ENCODE measurements at regions not wholly inside any gene's neighbourhood (a gene's known extent, or its start where the extent isn't known, plus 50 kb on each side); places are given as distances from the start of the nearest gene placed in this dataset.

DNA sequence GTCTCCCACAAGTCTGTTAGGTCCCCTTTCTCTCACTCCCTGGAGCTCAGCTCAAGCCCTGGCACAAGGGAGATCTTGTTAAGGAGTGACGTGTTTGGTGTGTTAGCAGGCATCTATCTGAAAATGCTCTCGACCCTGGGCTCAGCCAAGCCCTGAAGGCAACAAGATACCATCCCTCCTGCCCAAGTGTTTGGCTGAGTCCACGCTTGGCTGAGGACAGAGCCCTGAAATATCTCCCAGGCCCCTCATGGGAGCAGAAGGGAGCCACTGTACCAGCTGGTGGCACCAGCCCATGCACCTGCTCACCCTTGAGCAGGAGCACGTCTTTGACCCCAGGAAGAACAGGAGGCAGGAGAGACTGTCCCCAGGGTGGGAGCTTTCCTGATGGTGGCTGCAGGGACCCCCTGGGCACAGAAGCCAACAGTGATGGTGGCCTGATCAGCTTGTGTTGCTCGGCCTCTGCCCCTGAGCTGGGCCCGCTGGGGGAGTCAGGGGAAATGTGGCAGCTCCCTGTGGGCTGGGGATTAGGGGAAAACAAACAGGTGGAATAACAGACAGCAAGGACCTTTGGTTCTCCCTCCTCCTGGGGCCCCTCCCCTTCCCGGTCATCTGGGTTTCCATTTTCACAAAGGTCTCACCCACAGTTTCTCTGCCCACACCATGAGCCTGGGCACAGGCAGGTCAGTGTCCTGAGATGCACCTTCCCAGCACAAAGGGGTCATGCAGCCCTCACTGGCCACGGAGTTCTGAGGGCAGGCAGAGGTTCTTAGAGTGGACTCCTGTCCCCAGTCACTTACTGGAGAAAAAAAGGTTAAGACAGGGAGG, 91.6 kb downstream of the RHOB start:
- TF ChIP-seq EGR1 (IDR thresholded peaks at IDR 0.05; ENCODE audit: borderline replicate concordance, low read depth, low read length) (no peak), POLR2AphosphoS5 (IDR thresholded peaks at IDR 0.05; ENCODE audit: low read depth, low read length) (no peak), EP300 (IDR thresholded peaks at IDR 0.05; ENCODE audit: borderline replicate concordance in 1 of 2, low read depth in 2 of 2, low read length in 2 of 2) (no peak), SIX5 (IDR thresholded peaks at IDR 0.05; ENCODE audit: low read depth, low read length) (no peak), EZH2 (IDR thresholded peaks at IDR 0.05; ENCODE audit: low read depth, low read length, severe bottlenecking) (no peak), RFX5 (IDR thresholded peaks at IDR 0.05; ENCODE audit: borderline replicate concordance, low read depth, low read length) (no peak)
- TF ChIP-seq, protein P1, sequence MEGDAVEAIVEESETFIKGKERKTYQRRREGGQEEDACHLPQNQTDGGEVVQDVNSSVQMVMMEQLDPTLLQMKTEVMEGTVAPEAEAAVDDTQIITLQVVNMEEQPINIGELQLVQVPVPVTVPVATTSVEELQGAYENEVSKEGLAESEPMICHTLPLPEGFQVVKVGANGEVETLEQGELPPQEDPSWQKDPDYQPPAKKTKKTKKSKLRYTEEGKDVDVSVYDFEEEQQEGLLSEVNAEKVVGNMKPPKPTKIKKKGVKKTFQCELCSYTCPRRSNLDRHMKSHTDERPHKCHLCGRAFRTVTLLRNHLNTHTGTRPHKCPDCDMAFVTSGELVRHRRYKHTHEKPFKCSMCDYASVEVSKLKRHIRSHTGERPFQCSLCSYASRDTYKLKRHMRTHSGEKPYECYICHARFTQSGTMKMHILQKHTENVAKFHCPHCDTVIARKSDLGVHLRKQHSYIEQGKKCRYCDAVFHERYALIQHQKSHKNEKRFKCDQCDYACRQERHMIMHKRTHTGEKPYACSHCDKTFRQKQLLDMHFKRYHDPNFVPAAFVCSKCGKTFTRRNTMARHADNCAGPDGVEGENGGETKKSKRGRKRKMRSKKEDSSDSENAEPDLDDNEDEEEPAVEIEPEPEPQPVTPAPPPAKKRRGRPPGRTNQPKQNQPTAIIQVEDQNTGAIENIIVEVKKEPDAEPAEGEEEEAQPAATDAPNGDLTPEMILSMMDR (IDR thresholded peaks at IDR 0.05; ENCODE audit: control extremely low read depth in 1 of 3, insufficient read depth in 1 of 3, low read depth in 1 of 3, low read length in 3 of 3) = no peak
- TF ChIP-seq, protein P2, sequence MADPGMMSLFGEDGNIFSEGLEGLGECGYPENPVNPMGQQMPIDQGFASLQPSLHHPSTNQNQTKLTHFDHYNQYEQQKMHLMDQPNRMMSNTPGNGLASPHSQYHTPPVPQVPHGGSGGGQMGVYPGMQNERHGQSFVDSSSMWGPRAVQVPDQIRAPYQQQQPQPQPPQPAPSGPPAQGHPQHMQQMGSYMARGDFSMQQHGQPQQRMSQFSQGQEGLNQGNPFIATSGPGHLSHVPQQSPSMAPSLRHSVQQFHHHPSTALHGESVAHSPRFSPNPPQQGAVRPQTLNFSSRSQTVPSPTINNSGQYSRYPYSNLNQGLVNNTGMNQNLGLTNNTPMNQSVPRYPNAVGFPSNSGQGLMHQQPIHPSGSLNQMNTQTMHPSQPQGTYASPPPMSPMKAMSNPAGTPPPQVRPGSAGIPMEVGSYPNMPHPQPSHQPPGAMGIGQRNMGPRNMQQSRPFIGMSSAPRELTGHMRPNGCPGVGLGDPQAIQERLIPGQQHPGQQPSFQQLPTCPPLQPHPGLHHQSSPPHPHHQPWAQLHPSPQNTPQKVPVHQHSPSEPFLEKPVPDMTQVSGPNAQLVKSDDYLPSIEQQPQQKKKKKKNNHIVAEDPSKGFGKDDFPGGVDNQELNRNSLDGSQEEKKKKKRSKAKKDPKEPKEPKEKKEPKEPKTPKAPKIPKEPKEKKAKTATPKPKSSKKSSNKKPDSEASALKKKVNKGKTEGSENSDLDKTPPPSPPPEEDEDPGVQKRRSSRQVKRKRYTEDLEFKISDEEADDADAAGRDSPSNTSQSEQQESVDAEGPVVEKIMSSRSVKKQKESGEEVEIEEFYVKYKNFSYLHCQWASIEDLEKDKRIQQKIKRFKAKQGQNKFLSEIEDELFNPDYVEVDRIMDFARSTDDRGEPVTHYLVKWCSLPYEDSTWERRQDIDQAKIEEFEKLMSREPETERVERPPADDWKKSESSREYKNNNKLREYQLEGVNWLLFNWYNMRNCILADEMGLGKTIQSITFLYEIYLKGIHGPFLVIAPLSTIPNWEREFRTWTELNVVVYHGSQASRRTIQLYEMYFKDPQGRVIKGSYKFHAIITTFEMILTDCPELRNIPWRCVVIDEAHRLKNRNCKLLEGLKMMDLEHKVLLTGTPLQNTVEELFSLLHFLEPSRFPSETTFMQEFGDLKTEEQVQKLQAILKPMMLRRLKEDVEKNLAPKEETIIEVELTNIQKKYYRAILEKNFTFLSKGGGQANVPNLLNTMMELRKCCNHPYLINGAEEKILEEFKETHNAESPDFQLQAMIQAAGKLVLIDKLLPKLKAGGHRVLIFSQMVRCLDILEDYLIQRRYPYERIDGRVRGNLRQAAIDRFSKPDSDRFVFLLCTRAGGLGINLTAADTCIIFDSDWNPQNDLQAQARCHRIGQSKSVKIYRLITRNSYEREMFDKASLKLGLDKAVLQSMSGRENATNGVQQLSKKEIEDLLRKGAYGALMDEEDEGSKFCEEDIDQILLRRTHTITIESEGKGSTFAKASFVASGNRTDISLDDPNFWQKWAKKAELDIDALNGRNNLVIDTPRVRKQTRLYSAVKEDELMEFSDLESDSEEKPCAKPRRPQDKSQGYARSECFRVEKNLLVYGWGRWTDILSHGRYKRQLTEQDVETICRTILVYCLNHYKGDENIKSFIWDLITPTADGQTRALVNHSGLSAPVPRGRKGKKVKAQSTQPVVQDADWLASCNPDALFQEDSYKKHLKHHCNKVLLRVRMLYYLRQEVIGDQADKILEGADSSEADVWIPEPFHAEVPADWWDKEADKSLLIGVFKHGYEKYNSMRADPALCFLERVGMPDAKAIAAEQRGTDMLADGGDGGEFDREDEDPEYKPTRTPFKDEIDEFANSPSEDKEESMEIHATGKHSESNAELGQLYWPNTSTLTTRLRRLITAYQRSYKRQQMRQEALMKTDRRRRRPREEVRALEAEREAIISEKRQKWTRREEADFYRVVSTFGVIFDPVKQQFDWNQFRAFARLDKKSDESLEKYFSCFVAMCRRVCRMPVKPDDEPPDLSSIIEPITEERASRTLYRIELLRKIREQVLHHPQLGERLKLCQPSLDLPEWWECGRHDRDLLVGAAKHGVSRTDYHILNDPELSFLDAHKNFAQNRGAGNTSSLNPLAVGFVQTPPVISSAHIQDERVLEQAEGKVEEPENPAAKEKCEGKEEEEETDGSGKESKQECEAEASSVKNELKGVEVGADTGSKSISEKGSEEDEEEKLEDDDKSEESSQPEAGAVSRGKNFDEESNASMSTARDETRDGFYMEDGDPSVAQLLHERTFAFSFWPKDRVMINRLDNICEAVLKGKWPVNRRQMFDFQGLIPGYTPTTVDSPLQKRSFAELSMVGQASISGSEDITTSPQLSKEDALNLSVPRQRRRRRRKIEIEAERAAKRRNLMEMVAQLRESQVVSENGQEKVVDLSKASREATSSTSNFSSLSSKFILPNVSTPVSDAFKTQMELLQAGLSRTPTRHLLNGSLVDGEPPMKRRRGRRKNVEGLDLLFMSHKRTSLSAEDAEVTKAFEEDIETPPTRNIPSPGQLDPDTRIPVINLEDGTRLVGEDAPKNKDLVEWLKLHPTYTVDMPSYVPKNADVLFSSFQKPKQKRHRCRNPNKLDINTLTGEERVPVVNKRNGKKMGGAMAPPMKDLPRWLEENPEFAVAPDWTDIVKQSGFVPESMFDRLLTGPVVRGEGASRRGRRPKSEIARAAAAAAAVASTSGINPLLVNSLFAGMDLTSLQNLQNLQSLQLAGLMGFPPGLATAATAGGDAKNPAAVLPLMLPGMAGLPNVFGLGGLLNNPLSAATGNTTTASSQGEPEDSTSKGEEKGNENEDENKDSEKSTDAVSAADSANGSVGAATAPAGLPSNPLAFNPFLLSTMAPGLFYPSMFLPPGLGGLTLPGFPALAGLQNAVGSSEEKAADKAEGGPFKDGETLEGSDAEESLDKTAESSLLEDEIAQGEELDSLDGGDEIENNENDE (IDR thresholded peaks at IDR 0.05; ENCODE audit: insufficient replicate concordance, low read length) = no peak
